Osteocyte (in vitro differentiated cells): ENCODE measurements at regions not wholly inside any gene's neighbourhood (a gene's known extent, or its start where the extent isn't known, plus 50 kb on each side); places are given as distances from the start of the nearest gene placed in this dataset.

Source experiments
- DNase-seq: peaks from one replicate; pipeline ENCODE4 v3.0.0; 2021; ENCODE audit warnings: mixed read lengths; ENCODE audit not compliant: unreplicated experiment; ENCODE audit errors: extremely low spot score
- H3K27ac Mint-ChIP-seq: one replicate; pipeline ENCODE4 v1.8.0; 2021; ENCODE audit warnings: mild to moderate bottlenecking, mixed read lengths; ENCODE audit not compliant: unreplicated experiment
- H3K27me3 Mint-ChIP-seq: one replicate; pipeline ENCODE4 v1.8.0; 2021; ENCODE audit warnings: mixed read lengths; ENCODE audit not compliant: unreplicated experiment
- H3K36me3 Mint-ChIP-seq: one replicate; pipeline ENCODE4 v1.8.0; 2021; ENCODE audit warnings: mixed read lengths; ENCODE audit not compliant: unreplicated experiment
- H3K4me1 Mint-ChIP-seq: one replicate; pipeline ENCODE4 v1.8.0; 2021; ENCODE audit warnings: mixed read lengths; ENCODE audit not compliant: unreplicated experiment
- H3K4me3 Mint-ChIP-seq: one replicate; pipeline ENCODE4 v1.8.0; 2021; ENCODE audit warnings: mild to moderate bottlenecking, moderate library complexity, mixed read lengths; ENCODE audit not compliant: unreplicated experiment
- H3K9me3 Mint-ChIP-seq: one replicate; pipeline ENCODE4 v1.8.0; 2021; ENCODE audit warnings: mixed read lengths; ENCODE audit not compliant: unreplicated experiment
- TF ChIP-seq, protein P1 (sequence below): fragments of 200-600 bp; sonication (generic); IDR thresholded peaks from 2 replicates; pipeline ENCODE4 v1.5.0; 2021; ENCODE audit warnings: antibody characterized with exemption, mild to moderate bottlenecking, moderate library complexity

DNA sequence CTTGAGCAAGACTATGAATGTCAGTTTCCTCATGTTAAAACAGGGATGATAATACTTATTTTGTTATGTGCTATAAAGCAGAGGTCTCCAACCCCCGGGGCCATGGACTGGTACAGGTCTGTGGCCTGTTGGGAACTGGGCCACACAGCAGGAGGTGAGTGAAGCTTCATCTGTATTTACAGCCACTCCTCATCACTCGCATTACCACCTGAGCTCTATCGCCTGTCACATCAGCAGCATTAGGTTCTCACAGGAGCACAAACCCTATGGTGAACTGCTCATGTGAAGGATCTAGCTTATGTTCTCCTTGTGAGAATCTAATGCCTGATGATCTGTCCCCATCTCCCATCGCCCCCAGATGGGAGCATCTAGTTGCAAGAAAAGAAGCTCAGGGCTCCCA is 365.3 kb upstream of the SMIM30 start:
- Mint-ChIP-seq H3K4me1 (no peaks in the 10 kb centered on the region), H3K9me3 (no peaks in the 10 kb centered on the region), H3K27me3 (no peaks in the 10 kb centered on the region), H3K36me3 (no peaks in the 10 kb centered on the region), H3K27ac (no peak overlapping the region), H3K4me3 (no peak overlapping the region)
- TF ChIP-seq, protein P1, sequence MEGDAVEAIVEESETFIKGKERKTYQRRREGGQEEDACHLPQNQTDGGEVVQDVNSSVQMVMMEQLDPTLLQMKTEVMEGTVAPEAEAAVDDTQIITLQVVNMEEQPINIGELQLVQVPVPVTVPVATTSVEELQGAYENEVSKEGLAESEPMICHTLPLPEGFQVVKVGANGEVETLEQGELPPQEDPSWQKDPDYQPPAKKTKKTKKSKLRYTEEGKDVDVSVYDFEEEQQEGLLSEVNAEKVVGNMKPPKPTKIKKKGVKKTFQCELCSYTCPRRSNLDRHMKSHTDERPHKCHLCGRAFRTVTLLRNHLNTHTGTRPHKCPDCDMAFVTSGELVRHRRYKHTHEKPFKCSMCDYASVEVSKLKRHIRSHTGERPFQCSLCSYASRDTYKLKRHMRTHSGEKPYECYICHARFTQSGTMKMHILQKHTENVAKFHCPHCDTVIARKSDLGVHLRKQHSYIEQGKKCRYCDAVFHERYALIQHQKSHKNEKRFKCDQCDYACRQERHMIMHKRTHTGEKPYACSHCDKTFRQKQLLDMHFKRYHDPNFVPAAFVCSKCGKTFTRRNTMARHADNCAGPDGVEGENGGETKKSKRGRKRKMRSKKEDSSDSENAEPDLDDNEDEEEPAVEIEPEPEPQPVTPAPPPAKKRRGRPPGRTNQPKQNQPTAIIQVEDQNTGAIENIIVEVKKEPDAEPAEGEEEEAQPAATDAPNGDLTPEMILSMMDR: no peak
- DNase-seq: no peak

DNA sequence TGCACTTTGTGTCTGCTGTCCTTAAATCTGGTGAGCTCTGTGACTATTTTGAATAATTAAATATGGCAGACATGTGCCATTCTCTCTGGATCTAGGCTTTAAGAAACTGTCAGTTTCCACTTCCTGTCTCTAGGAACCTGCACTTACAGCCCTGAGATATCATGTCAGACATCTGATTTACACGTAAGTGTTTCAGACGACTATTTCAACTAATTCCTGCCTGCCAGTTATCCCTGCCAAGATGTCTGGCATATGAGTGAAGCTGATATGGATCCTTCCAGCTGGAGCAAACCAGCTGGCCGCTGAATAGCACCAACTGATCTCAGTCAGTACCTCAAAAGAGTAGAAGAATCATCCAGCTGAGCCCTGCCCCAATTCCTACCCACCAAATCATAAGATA is 362.2 kb upstream of the SMIM30 start:
- no peak for DNase-seq
- Mint-ChIP-seq H3K4me3 (no peak overlapping the region), H3K4me1 (no peaks in the 10 kb centered on the region)

DNA sequence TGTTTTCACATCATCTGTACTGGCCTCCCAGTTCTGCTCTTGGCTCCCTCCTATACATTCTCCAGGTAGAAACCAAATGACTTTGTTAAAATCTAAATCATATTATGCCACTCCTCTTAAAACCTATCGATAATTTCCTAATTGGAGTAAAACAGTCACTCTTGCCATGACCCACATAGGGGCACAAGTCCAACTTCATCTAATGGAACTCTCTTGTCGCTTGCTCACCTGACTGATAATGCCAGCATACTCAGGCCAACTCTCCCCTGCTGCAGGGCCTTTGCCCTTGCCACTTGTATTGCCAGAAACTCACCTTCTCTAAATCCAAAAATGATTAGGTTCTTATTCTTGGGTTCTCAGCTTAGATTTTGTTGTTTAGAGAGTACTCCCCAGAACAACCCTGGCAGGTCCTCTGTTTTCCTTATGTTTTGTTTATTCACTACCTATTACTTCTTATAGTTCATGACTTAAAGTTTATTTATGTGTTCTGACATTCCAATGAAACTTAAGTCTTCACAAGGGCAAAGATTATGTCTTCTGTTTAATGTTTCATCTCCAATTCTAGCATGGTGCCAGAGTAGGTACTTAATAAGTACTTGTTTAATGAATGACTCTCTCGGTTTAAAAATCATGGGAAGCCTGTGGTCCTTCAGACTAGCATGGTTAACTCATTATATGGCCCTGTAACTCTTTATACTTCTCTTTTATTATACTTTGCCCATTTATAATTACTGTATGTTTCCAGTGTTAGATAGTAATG is 345.9 kb upstream of the SMIM30 start:
- no peaks in the 10 kb centered on the region for H3K9me3 Mint-ChIP-seq
- no peaks in the 10 kb centered on the region for H3K27me3 Mint-ChIP-seq
- no peak overlapping the region for H3K27ac Mint-ChIP-seq
- no peaks in the 10 kb centered on the region for H3K4me1 Mint-ChIP-seq
- no peak overlapping the region for H3K4me3 Mint-ChIP-seq
- no peaks in the 10 kb centered on the region for H3K36me3 Mint-ChIP-seq
- no peak for DNase-seq
- TF ChIP-seq, protein P1: no peak

More for the DNA sequence above, 362.2 kb upstream of the SMIM30 start:
- Mint-ChIP-seq H3K27ac (no peak overlapping the region), H3K36me3 (no peaks in the 10 kb centered on the region), H3K27me3 (no peaks in the 10 kb centered on the region), H3K9me3 (no peaks in the 10 kb centered on the region)
- TF ChIP-seq, protein P1: no peak

DNA sequence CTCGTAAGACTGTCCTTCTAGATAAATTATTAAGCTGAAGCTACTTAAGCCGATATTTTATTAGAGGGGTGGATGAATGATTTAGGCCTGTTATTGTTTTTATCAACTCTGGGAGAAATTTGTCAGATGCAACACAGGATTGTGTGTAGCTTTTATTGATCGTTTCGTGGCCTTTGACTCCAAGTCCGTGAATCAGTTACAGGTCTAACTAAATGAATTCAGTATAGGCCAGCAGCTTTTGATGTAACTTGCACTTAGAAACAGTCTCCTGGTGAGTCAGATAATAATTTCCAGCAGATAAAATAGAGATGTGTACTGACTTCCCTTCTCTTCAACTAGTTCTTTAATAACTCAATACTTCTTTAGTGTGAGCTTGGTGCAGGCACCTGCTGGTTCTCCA is 341.7 kb upstream of the SMIM30 start:
- H3K27ac Mint-ChIP-seq: no peak overlapping the region

GRCh38 chr7:113456533-113456932 is 338.2 kb upstream of the SMIM30 start:
- Mint-ChIP-seq H3K4me3 (no peak overlapping the region), H3K9me3 (no peaks in the 10 kb centered on the region), H3K27ac (no peak overlapping the region), H3K27me3 (no peaks in the 10 kb centered on the region), H3K4me1 (no peaks in the 10 kb centered on the region), H3K36me3 (no peaks in the 10 kb centered on the region)
- no peak for DNase-seq
- TF ChIP-seq, protein P1: no peak

More for the DNA sequence above, 341.7 kb upstream of the SMIM30 start:
- no peak for DNase-seq
- H3K9me3 Mint-ChIP-seq: no peaks in the 10 kb centered on the region
- TF ChIP-seq, protein P1: no peak
- no peaks in the 10 kb centered on the region for H3K4me1 Mint-ChIP-seq
- H3K36me3 Mint-ChIP-seq: no peaks in the 10 kb centered on the region
- no peak overlapping the region for H3K4me3 Mint-ChIP-seq
- H3K27me3 Mint-ChIP-seq: no peaks in the 10 kb centered on the region
